Germinal center (tissue), 1 donor: ENCODE measurements at regions not wholly inside any gene's neighbourhood (a gene's known extent, or its start where the extent isn't known, plus 50 kb on each side); places are given as distances from the start of the nearest gene placed in this dataset.

Source experiments
- DNase-seq: peaks from one replicate; pipeline ENCODE4 v3.0.0; 2012; ENCODE audit warnings: mixed read lengths, low spot score

DNA sequence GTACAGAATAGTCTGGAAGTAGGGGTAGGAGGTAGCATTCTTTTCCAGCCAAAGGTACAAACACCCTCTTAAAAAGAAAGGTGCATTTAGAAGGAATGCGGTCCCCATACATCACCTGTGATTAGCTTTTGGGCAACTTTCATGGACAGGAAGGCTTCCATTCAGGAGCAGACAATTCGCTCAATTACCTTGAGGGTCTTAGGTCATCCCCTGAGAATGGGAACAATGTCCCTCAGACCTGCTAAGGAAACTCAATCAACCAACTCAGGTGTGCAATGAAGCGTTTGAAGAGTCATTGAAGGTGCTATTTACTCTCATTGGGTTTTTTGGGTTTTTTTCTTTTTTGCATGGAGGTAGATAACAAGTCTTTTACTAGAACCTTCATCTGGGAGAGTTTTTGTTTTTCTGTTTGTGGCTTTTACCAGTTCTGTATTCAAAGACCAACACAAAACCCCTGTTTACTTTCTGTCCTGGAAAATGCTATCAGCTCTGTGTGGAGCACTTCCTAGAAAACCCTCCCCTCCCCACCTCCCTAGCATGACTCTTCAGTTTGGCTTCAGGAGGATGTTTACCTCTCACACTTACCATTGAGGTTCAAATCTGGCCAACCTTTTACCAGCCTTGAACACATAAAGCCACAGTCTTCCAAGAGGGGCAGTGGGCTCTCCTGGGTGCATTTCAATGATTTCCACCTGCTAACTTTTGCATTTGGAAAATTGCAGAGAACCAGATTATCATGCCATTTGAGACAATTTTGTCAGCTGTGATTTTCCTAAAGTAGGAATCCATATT lies 271.2 kb upstream of the PRDM1 start:
- no peak for DNase-seq

DNA sequence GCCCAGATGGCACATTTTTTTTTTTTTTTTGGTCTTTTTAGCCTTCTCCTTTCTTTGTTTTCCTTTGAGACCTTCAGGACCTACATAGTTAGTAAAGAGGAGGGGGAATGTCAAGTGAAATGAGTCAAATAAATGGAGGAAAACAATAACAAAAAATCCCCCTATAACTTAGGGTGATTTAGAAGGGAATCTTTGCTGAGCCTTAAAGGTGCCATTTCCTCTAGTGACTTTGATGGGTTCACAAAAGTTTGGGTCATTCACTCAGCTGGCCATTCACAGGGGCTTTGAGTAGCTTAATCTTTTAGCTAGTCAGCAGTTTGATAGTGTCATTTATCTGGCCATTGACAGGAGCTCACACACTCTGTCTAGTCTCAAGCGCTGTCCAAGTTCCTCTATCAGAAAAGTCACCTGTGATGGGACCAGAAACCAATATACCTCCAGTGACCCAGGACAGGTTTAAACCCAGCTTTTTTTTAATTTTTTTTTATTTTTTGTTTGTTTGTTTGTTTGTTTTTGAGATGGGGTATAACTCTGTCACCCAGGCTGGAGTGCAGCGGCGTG lies 275.1 kb upstream of the PRDM1 start:
- DNase-seq = no peak

DNA sequence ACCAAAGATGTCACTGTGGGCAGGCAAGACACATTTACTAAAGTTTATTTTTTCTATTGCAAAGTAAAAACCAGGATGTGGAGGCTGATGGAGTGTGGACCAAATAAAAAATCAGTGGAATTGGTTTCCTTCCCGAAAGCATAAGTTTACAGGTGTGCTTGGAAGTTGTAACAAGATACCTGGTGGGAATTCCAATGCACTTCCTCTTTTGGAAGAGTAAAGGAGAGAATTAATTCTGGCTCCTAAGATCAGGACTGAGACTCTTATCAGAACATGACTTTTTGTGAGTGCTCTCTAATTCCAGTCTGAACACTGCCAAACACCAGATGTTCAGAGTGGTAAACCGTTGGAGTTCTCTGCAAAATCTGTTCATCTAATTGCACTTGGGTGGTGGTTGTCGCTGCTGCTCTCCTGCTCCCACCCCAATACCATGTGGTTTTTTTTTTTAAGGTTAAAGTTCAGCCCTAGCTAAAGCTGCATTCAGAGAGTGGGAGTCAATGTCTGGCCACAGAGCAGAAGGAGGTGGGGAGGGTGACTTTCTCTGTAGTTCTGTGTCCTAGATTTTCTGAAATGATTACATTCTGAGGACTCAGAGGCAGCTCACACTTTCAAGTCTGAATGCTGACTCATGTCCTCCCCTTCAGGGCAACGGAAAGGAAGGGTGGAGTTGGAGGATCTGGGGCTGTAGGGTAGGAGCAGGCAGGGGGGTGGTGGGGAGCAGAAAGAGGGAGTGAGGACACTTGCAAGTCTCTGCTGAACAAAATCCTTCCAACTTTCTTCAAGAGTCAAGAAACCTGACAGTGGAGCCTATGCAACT lies 275.8 kb upstream of the PRDM1 start:
- DNase-seq = no peak

DNA sequence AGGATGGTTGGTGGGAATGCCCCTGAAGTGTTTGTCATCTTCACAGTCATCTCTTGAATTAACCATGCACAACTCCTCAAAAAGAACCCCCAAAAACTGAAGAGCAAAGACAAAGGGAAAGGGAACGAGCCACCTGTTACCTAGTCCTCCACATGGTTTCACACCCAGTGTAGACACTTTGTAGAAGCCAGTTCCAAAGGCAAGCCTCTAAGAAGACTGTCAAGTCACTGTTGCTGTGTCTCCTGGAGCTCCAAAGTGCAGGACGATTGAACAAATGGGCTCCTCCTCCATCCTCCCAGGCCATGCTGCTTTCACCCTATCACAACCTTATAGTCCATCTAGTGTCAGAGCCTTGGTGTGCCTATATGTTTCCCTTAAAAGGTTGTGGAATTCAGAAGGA lies 277.6 kb upstream of the PRDM1 start:
- DNase-seq = no peak

DNA sequence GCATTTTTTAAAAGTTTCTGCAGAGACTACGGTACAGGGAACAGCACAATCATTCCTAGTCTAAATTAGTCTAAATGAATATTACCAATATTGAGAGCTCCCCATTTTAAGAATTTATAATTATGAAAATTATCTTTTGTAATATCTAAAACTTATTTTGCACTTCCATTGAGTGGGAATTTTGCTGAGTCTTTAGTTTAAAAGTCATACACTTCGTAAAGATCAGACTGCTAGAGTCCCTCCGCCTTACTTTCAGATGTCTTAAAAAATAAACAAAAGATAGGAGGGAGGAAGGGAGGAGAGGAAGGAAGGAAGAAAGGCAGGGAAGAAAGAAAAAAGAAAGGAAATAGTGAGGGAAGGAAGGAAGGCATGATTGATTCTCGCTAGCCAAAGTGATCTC lies 278.2 kb upstream of the PRDM1 start:
- DNase-seq = no peak

DNA sequence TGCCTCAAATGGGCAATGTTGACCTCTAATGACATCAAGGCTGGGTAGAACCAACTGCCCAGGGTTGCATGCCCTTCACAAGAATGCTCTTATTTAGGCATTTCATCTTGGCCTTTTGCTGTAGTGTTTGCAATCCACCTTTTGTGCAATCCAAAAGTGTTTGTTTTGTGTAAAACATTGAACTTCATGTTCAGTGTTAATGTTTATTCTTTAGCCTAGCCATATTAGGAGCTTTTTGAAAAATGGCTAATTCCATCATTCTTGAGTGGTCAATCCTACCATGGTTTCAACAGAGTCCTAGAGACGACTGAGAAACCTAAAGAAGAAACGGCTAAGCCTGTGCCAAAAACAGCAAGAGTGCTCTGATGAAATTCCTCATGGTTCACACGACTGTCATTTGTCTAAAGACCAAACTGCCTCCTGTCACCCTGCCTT lies 279.6 kb upstream of the PRDM1 start:
- no peak for DNase-seq

DNA sequence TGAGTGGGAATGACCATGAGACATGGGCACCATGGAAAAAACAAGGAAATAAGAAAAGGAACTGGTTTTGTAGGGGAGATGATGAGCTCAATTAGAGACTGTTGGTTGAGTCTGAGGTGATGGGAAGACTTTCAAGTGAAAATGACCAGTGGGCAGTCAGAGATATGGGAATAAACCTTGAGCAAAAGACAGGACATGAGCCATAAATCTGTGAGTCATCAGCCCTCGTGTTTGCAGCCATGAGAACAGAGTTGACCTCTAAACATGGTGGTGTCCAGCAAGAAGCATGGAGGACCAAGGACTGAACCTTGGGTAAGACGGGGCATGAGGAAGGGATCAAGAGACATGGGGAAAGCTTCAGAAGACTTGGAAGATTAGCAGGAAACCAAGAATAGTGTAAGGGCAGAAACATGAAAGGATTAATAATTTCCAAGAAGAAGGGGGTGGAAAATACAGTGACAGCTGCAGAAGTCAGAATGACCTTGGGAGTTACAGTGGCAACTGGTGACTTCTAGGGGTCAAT lies 280.6 kb upstream of the PRDM1 start:
- DNase-seq = no peak

DNA sequence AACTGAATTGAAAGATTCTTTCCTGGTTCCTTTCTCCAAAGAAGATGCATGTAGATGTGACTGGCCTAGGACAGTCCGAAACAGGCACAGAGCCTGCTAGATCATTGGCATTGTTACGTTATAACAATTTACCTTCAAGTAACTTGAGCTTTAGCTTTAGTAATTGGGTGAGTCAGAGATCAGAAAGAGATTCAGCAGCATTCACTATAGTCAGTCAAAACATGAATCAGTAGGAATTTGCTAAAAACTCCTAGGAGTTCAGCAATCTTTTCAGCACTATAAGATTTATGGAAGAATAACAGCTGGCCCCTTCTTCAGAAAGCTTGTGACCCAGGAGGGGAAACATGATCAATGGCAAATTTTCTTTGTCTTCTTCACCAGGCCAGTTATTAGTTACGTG lies 281.7 kb upstream of the PRDM1 start:
- DNase-seq = no peak

DNA sequence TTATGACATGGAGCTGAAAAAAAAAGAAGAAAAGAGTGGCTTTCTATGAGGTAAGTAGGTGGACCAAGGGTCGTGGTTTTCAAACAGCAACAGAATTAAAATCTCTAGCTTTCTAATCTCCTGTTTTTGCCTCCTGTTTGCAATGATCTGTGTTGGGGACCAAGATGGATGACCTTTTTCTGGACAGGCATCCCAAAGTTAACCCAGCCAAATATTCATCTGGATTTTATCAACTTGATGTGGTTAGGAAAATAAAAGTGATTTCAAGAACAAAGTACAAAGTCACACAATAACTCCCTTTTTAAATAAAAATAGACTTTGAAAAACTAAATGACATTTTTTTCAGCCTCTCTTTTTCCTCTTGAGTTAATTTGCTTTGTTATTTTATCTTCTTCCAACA lies 282.1 kb upstream of the PRDM1 start:
- no peak for DNase-seq

DNA sequence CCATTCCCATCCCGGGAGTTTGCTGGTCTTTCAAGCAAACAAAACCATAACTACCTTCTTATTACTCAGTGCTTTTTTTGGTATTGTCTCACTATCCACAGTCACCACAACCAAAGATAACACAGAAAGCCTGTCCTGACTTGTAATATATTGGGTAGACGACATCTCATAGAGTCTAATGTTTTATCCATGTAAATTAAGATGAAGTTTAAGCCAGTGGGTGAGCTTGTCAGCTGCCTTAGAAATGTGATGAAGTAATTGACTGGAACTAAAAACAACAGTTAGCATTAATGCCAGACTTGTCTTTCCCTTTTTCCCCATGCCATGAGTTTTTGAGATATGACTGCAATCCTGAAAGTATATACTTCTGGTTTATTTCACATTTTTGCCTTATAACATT lies 282.7 kb upstream of the PRDM1 start:
- DNase-seq = no peak

DNA sequence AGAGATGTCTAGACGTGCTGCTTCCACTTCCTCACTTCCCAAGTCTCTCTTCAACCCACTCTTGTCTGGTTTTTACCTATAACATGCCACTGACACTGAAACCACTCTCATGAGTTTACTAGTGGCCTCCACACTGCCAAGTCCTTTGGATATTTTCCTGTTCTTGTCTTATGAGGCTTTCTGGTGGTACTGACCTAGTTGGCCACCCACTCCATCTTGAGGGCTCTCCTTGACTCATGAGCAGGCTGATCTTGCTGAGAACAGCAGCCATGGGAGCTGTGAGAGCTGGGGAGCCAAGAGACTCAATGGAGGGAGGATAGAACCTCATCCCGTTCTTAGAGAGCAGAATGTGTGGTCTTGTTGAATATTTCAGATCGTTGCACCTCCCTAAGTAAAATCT lies 283.4 kb upstream of the PRDM1 start:
- DNase-seq = no peak

DNA sequence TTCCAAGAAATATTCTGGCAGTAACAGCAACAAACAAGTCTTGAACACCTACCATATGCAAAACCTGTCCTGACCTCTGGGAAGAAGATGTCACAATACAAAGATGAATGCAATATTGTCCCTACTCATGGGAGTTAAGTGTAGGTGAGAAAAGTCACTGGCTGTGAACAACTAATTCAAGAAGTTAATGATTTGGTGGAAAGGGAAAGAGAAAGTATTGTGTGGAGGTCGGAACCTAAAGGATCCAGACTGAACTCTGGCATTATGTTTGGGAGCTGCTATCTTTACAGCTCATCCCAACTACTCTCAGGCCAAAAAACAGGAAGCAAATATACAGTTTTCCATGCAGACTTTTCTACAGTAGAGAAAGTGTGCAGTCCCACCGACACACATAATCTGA lies 285.3 kb upstream of the PRDM1 start:
- no peak for DNase-seq

DNA sequence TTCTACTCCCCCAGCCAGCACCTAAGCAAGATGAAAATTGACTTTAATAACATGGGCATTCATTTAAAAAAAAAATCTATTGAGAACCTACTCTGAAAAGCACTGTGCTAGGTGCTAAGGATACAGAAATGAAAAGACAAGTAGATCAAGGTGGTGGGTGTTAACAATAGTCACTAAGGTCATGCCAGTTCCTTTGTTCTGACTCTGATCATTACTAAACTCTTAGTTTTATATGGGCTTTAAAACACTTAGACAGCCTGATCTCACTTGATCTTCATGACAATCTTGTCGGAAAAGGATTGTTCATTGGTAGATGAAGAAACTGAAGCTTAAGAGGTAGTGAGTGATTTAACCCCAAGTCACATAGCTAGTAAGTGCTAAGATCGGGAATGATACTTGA lies 285.7 kb upstream of the PRDM1 start:
- DNase-seq = no peak

DNA sequence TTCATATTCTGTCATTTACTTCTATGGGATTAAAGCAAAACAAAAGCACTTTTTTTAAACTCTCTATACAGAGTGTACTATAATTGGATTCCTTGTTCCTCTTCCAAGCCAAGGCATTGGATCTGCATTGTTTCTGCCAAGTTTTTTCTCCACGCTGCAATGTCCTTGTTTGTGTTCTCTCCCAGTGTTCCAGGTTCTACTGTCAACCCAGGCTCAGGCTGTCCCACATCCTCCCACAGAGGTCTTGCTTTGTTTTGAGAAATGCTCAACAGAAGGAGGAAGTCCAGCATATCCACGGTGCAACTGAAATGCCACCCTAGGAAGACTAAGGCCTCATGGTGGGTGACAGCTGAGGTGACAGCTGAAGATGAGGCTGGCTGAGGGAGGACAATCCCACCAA lies 287.1 kb upstream of the PRDM1 start:
- no peak for DNase-seq

DNA sequence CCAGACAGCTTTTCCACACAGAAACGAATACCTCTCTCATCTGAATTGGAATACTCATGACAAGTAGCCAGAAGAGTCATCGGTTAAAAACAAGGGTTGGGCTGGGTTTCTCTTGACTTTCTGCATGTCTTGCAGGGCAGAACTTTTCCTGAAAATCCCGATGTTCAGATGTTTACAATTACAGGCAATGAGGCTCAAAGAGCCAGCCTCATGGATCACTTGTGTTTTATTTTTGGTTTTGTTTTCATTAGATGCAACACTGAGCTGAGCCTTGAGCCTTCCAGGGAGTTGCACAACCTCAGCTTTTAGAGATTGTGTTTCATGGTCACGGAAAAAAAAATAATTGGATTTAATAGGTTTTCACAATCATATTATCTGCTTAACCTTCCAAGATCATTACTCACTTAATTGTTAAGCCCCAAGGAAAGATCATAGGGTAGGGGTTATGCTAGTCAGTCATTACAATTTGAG lies 288.1 kb upstream of the PRDM1 start:
- no peak for DNase-seq

DNA sequence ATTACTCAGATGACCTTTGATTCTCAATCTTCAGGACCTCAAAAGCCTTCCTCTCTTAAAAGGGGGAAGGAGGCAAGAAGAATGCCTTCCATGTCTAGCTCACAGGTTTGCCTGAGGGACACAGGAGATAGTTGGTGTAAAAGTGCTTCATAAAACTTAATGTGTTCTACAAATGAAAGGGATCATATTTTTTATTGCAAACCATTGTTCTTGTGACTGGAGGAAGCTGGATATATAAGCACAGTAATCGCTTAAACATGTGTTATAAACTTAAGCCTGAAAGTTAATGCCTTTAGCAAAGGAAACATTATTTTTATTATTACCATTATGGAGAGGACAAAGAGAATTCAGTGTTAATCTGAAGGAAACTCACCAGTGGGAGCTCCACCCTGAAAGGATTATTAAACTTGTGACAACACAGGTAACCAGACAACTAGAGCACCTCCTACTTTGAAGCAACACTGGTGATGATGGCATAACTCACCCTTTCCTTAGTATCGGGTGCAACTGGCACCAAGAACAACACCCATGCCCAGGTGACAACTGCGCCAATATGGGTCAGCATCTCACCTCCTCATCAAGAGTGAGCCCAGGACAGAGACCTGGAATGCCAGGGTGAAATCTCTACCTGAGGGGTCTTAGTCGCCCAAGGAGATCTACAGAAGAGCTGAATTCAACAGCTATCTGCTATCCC lies 288.7 kb upstream of the PRDM1 start:
- DNase-seq = no peak

DNA sequence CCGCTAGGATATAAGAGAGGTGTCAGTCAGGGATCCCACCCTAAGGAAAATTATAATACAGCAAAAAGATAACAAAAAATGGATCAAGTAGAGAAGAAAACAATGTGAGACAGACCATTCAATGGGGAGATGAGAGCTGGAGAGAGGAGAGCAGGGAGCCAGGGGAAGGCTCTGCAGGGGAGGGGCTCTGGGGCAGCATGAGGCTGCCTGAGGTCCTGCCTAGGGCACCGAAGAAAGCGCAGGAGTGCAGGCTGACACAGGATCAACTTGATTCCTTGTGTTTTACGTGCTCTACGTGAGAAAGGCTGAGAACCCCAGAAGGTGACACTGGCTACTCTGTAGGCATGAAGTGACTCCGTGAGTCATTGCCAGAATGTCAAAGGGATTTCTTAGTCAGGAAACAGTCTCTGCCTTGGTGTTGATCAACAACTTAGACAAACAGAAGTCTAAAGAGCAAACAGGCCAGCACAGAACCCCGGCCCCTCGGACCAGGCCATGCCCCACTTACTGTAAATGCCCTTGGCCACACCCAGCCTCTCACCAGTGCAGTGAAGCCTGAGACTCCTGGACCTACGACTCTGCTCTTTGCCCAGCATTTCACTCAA lies 290.1 kb upstream of the PRDM1 start:
- DNase-seq = no peak

DNA sequence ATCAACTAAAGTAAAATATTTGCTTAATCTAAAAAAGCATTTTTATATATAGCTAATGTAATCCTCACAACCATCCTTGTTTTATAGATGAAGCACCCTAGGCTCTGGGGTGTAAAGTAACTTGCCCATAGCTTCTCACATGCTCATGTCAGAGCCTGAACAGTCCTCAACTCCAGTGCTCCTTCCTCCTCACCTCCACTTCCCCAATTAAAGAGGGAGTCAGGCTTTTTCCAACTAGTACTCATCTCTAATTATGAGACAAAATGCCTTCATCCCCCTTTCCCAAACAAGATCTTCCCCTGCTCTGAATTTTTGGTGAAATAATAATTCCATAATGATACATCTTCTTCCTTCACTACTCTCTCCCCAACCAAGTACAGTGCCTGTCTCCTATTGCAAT lies 290.8 kb upstream of the PRDM1 start:
- DNase-seq = no peak

DNA sequence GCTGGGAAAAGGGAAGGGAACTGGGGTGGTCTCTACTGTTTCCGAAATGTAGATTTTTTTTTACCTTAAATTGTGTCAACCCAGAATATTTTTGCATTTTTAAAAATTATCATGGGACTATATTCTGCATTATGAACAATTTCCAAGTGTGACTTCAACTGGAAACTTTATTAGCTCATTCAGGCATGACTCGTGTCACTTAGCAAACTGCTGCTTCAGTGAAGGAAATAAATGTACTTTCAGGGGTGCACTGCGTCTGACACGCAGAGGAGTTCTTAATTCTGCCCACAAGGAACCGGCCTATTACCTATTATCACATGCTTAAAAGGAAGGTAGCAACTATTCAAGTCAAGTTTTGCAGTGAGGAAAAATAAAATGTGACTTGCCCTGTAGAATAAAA lies 291.3 kb upstream of the PRDM1 start:
- DNase-seq = no peak

DNA sequence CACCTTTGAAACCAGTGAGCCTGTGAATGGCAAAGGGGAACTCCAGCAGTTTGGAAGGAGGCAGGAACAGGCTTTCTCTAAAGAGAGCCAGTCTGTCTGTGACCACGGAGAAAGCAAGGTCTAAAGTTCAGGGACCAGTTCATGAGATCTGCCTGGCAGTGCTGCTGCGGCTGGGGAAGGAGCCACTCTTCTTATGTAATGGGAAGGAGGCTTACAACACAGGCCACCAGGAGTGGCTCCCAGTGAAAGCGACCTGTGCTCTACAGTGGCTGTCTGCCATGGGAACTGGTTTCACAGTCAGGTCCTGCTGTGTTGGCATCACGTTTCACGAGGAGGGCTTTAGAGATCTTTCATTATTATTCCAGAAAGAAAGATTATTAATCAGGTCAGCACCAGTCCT lies 291.9 kb upstream of the PRDM1 start:
- no peak for DNase-seq

DNA sequence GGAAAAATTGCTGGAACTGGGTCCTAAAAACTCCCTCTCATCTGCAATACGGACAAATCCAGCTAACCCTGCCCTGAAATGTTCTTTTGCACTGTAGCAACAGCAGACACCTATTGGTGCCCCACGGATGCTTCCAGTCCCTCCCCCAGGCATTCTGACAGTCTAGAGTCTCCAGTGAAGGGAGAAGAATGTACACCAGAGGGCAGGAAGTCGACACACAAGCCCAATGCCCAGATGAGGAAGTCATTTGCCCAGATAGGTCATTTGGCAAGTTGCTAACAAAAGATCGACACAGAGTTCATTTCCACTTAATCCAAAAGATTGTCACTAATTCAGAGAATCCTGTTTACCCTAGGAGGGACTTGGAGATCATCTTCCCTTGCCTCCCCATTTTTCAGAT lies 293.0 kb upstream of the PRDM1 start:
- peak; percentile 27 for DNase-seq
